ENCODE measurements at regions not wholly inside any gene's neighbourhood (a gene's known extent, or its start where the extent isn't known, plus 50 kb on each side); places are given as distances from the start of the nearest gene placed in this dataset.
A peak's percentile ranks its signal among the peaks of the same experiment; 100 is the strongest.

DNA sequence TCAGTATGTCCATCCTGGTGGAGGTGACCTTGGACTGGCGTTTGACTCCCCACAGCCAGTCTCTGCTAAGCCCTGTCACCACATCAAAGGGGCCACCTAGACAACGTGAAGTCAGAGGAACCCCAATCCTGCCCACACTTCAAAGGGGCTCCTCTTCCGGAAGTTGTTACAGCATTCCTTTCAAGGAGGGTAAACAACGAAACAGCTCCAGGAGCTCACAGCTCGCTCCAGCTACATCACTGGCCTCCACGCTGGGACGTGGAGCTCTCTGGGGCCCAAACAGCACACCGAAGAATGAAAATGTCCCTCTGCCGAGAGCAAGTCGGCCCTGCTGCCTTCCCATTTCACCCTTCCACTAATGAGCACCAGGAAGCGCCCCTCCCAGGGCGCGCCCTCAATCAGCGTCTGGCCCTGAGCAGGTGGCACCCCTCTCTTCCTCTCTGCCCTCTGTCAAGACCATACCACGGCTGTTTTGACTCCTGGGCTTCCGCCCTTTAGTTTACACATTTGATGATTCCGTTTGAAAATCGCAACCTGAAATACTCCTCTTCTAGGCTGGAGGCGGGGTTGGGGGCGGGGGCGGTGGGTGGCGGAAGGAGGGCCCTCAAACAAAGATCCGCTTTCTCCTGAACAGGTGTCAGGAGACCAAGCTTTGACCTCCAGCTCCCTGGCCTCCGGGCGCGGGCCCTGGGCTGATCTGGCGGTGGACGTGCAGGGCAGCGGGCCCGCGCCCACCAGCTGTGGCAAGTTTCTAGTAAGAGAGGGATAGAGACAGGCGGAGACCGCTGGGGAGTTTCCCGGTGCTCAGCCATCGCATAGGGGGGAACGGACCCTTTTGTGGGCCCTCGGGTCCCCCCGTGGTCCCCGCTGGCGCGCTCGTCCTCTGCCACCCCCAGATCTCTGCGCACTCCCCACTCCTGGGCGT is 53.1 kb upstream of the KDM7A start (continued):
- no peak for TF ChIP-seq CBX3 (IDR thresholded peaks at IDR 0.05; ENCODE audit: borderline replicate concordance, low read depth)
- 0 out of 2 replicates have a peak, but pooled peaks have one; percentile 31 for TF ChIP-seq EED (IDR thresholded peaks at IDR 0.05; ENCODE audit: low read depth)
- peak; percentile 82 for TF ChIP-seq TCF7 (IDR thresholded peaks at IDR 0.05; ENCODE audit: borderline replicate concordance)
- TF ChIP-seq ZBTB11 (CRISPR knock-in tag; IDR thresholded peaks at IDR 0.05): no peak

- SMC1A ChIA-PET (ENCODE audit: uncharacterized antibody, unreplicated experiment): interaction anchor here (1.3 kb wide), 1 partner anchor 17 kb away, joined by 3 read pairs; no protein-coding TSS in a partner anchor
- Histone ChIP-seq H3K4me1 (ENCODE audit: control insufficient read depth, insufficient read depth, low read length) (peaks cover 45% of the 10 kb centered on the region), H3K27ac (ENCODE audit: control insufficient read depth, insufficient read depth) (no peak overlapping the region), H4K20me1 (ENCODE audit: control insufficient read depth, insufficient read depth) (no peaks in the 10 kb centered on the region), H3K4me3 (no peak overlapping the region), H3K9ac (ENCODE audit: control insufficient read depth, insufficient read depth, low read length) (no peak overlapping the region), H3K79me2 (ENCODE audit: control insufficient read depth, insufficient read depth, low read length) (no peaks in the 10 kb centered on the region), H3K9me3 (replicated peaks; ENCODE audit: control insufficient read depth, insufficient read depth, low read length) (no peaks in the 10 kb centered on the region), H3K4me2 (ENCODE audit: control insufficient read depth, insufficient read depth) (no peak overlapping the region), H2AFZ (ENCODE audit: control insufficient read depth, low read depth, low read length) (no peak overlapping the region), H3K36me3 (ENCODE audit: control insufficient read depth in 2 of 2, insufficient read depth in 2 of 2, low read length in 1 of 2) (no peaks in the 10 kb centered on the region), H3K27me3 (replicated peaks in 1 of 2; ENCODE audit: control insufficient read depth in 2 of 2, insufficient read depth in 2 of 2, low read length in 1 of 2) (peaks cover 3 to 10% of the 10 kb centered on the region in 2 experiments; a peak in 3 of 4 replicates)
- BruUV-seq (replicated peaks): no TSS peak
- no peak for FAIRE-seq
- WGBS (ENCODE audit: insufficient coverage, insufficient replicate concordance, low lambda C conversion rate, missing lambda C conversion rate): 41% methylated on average over 10 of the region's 10 CpGs
- no peak for DNase-seq (ENCODE audit: low read depth, low spot score)
- POLR2A ChIA-PET: no interaction called here
- RAD21 ChIA-PET (ENCODE audit: unreplicated experiment): no interaction called here
- CTCF ChIA-PET: no interaction called here
- no peak for ATAC-seq
- intact Hi-C loops (cut with micrococcal nuclease; ENCODE audit: unreplicated experiment): no loop called here
- in situ Hi-C loops (cut with MboI): no loop called here
- TF ChIP-seq ZNF687 (IDR thresholded peaks at IDR 0.05) (no peak), CHD2 (IDR thresholded peaks at IDR 0.05; ENCODE audit: borderline replicate concordance, low read depth, low read length) (no peak), STAT3 (IDR thresholded peaks at IDR 0.05; ENCODE audit: low read depth, low read length) (no peak)
- TF ChIP-seq, protein P1, sequence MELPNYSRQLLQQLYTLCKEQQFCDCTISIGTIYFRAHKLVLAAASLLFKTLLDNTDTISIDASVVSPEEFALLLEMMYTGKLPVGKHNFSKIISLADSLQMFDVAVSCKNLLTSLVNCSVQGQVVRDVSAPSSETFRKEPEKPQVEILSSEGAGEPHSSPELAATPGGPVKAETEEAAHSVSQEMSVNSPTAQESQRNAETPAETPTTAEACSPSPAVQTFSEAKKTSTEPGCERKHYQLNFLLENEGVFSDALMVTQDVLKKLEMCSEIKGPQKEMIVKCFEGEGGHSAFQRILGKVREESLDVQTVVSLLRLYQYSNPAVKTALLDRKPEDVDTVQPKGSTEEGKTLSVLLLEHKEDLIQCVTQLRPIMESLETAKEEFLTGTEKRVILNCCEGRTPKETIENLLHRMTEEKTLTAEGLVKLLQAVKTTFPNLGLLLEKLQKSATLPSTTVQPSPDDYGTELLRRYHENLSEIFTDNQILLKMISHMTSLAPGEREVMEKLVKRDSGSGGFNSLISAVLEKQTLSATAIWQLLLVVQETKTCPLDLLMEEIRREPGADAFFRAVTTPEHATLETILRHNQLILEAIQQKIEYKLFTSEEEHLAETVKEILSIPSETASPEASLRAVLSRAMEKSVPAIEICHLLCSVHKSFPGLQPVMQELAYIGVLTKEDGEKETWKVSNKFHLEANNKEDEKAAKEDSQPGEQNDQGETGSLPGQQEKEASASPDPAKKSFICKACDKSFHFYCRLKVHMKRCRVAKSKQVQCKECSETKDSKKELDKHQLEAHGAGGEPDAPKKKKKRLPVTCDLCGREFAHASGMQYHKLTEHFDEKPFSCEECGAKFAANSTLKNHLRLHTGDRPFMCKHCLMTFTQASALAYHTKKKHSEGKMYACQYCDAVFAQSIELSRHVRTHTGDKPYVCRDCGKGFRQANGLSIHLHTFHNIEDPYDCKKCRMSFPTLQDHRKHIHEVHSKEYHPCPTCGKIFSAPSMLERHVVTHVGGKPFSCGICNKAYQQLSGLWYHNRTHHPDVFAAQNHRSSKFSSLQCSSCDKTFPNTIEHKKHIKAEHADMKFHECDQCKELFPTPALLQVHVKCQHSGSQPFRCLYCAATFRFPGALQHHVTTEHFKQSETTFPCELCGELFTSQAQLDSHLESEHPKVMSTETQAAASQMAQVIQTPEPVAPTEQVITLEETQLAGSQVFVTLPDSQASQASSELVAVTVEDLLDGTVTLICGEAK (IDR thresholded peaks at IDR 0.05; ENCODE audit: borderline replicate concordance): no peak
These were observed 52.3 kb upstream of the KDM7A start for GRCh38 chr7:140229101-140229525.

Measured in GM12878 (cell line).